Keratinocyte (primary cell): ENCODE measurements at regions not wholly inside any gene's neighbourhood (a gene's known extent, or its start where the extent isn't known, plus 50 kb on each side); places are given as distances from the start of the nearest gene placed in this dataset.

Source experiments
- DNase-seq: peaks from one replicate; pipeline ENCODE4 v3.0.0-alpha.2; 2011; ENCODE audit warnings: low read depth, missing footprints, low spot score
- FAIRE-seq: peaks from 2 replicates; lab custom pipeline; 2011; peaks lifted over from hg19 to GRCh38; lab: Jason Lieb, UNC
- H2AFZ ChIP-seq: 2 replicates; pipeline ENCODE4 v1.6.0; 2012; ENCODE audit warnings: low read length, control low read depth, inconsistent platforms; ENCODE audit not compliant: control insufficient read depth
- H3K27ac ChIP-seq: 2 replicates; pipeline ENCODE4 v1.5.1; 2011; ENCODE audit warnings: low read length; ENCODE audit not compliant: control insufficient read depth, insufficient read depth
- H3K27me3 ChIP-seq: 3 replicates; pipeline ENCODE4 v1.6.0; 2011; ENCODE audit warnings: low read length; ENCODE audit not compliant: control insufficient read depth, insufficient read depth; ENCODE audit errors: extremely low read depth
- H3K36me3 ChIP-seq, 2 experiments: 2 replicates in 1 of 2; 3 replicates in 1 of 2; pipeline ENCODE4 v1.5.1; 2011; ENCODE audit warnings: low read length in 2 of 2, mild to moderate bottlenecking in 1 of 2; ENCODE audit not compliant: control insufficient read depth in 2 of 2, insufficient read depth in 2 of 2; ENCODE audit errors: extremely low read depth in 1 of 2
- H3K4me1 ChIP-seq: 3 replicates; pipeline ENCODE4 v1.5.1; 2011; ENCODE audit warnings: low read length; ENCODE audit not compliant: control insufficient read depth, insufficient read depth; ENCODE audit errors: extremely low read depth
- H3K4me2 ChIP-seq: 3 replicates; pipeline ENCODE4 v1.6.0; 2011; ENCODE audit warnings: low read depth, low read length; ENCODE audit not compliant: control insufficient read depth, insufficient read depth; ENCODE audit errors: extremely low read depth
- H3K4me3 ChIP-seq, 3 experiments: fragments of 200-600 bp in 1 of 3; sonication (generic) in 1 of 3; 2 replicates in 2 of 3; 3 replicates in 1 of 3; pipeline ENCODE4 v1.5.1; 2011 to 2016; ENCODE audit warnings: low read length in 3 of 3, mild to moderate bottlenecking in 3 of 3, control low read depth in 2 of 3, inconsistent platforms in 1 of 3, low read depth in 1 of 3, mixed read lengths in 1 of 3, mixed run types in 1 of 3, moderate library complexity in 1 of 3; ENCODE audit not compliant: control insufficient read depth in 2 of 3, insufficient read depth in 2 of 3; ENCODE audit errors: extremely low read depth in 1 of 3
- H3K79me2 ChIP-seq: 2 replicates; pipeline ENCODE4 v1.6.0; 2012; ENCODE audit warnings: low read length; ENCODE audit not compliant: control insufficient read depth, insufficient read depth
- H3K9ac ChIP-seq: 3 replicates; pipeline ENCODE4 v1.6.0; 2011; ENCODE audit warnings: low read length; ENCODE audit not compliant: control insufficient read depth, insufficient read depth; ENCODE audit errors: extremely low read depth
- H3K9me1 ChIP-seq: 3 replicates; pipeline ENCODE4 v1.6.0; 2011; ENCODE audit warnings: low read length; ENCODE audit not compliant: control insufficient read depth, insufficient read depth; ENCODE audit errors: extremely low read depth
- H3K9me3 ChIP-seq: 2 replicates; pipeline ENCODE4 v1.5.1; 2012; ENCODE audit warnings: low read depth, low read length; ENCODE audit not compliant: control insufficient read depth
- H4K20me1 ChIP-seq: 3 replicates; pipeline ENCODE4 v1.6.0; 2011; ENCODE audit warnings: low read length; ENCODE audit not compliant: control insufficient read depth, insufficient read depth; ENCODE audit errors: extremely low read depth
- CTCF ChIP-seq, 3 experiments: IDR thresholded peaks in 1 of 3; conservative IDR thresholded peaks in 1 of 3; optimal IDR thresholded peaks in 1 of 3; 2 replicates in 2 of 3; 3 replicates in 1 of 3; pipeline versions ENCODE3 to v1.5.1; 2011; ENCODE audit warnings: low read length in 3 of 3, mild to moderate bottlenecking in 3 of 3, moderate library complexity in 2 of 3, control low read depth in 1 of 3, inconsistent platforms in 1 of 3; ENCODE audit not compliant: insufficient read depth in 2 of 3; ENCODE audit errors: extremely low read depth in 1 of 3
- EZH2 ChIP-seq: IDR thresholded peaks from one replicate; pipeline ENCODE4 v1.6.1; 2012; ENCODE audit warnings: inconsistent platforms, mild to moderate bottlenecking, low read length, moderate library complexity
- dilution Hi-C: fragments of 300-500 bp; cut with MboI; formaldehyde crosslinking; loops from one replicate; pipeline ENCODE4 v1.7.0; 2020; ENCODE audit warnings: low sequenced_read_pairs; ENCODE audit not compliant: extremely low pct_ligation_motif_present

- DNase-seq (no peak), FAIRE-seq (no peak)
- dilution Hi-C loops: no loop called here
- H3K9me1 ChIP-seq: no peaks in the 10 kb centered on the region
- H3K27me3 ChIP-seq: no peaks in the 10 kb centered on the region
- H3K4me2 ChIP-seq: no peak overlapping the region
- H4K20me1 ChIP-seq: no peaks in the 10 kb centered on the region
- TF ChIP-seq EZH2: no peak
- TF ChIP-seq CTCF (optimal IDR thresholded peaks at IDR 0.05 in 1 of 3, IDR thresholded peaks at IDR 0.05 in 1 of 3, conservative IDR thresholded peaks at IDR 0.05 in 1 of 3; ENCODE audit: extremely low read depth in 1 of 3, insufficient read depth in 2 of 3, low read length in 3 of 3): no peak
- no peak overlapping the region for H3K27ac ChIP-seq
- no peaks in the 10 kb centered on the region for H3K36me3 ChIP-seq
- H3K79me2 ChIP-seq: no peaks in the 10 kb centered on the region
- H2AFZ ChIP-seq: no peak overlapping the region
- peaks cover 4% of the 10 kb centered on the region for H3K9me3 ChIP-seq
- no peaks in the 10 kb centered on the region for H3K4me1 ChIP-seq
- H3K9ac ChIP-seq: no peak overlapping the region
- no peak overlapping the region for H3K4me3 ChIP-seq
Measured at GRCh38 chr11:134846328-134847082, 434.5 kb upstream of the B3GAT1 start.

- no peak for FAIRE-seq
- no peaks in the 10 kb centered on the region for H3K36me3 ChIP-seq
- dilution Hi-C loops: no loop called here
- H3K4me2 ChIP-seq: no peak overlapping the region
- TF ChIP-seq EZH2 (no peak), CTCF (optimal IDR thresholded peaks at IDR 0.05 in 1 of 3, IDR thresholded peaks at IDR 0.05 in 1 of 3, conservative IDR thresholded peaks at IDR 0.05 in 1 of 3; ENCODE audit: extremely low read depth in 1 of 3, insufficient read depth in 2 of 3, low read length in 3 of 3) (no peak)
- no peaks in the 10 kb centered on the region for H4K20me1 ChIP-seq
- H2AFZ ChIP-seq: no peak overlapping the region
- DNase-seq: no peak
- no peaks in the 10 kb centered on the region for H3K27me3 ChIP-seq
- H3K79me2 ChIP-seq: no peaks in the 10 kb centered on the region
- H3K4me3 ChIP-seq: no peak overlapping the region
- no peak overlapping the region for H3K27ac ChIP-seq
- no peak overlapping the region for H3K9ac ChIP-seq
- no peaks in the 10 kb centered on the region for H3K9me1 ChIP-seq
- no peaks in the 10 kb centered on the region for H3K4me1 ChIP-seq
- H3K9me3 ChIP-seq: peaks cover 4% of the 10 kb centered on the region
Measured at GRCh38 chr11:134845474-134846327, 433.7 kb upstream of the B3GAT1 start.
